Kidney (tissue), 13 donors: ENCODE measurements at regions not wholly inside any gene's neighbourhood (a gene's known extent, or its start where the extent isn't known, plus 50 kb on each side); places are given as distances from the start of the nearest gene placed in this dataset.

ENCODE experiments used
- DNase-seq, 5 donors: peaks; one replicate each; pipeline ENCODE4 v3.0.0-alpha.2; 2013 to 2020
- FAIRE-seq: peaks from 2 replicates; lab custom pipeline; 2012; peaks lifted over from hg19 to GRCh38; lab: Jason Lieb, UNC
- H3K27ac ChIP-seq, 2 donors: one replicate each; pipeline ENCODE4 v1.7.0; 2013; ENCODE audit warnings: low read depth in 2 of 2, low read length in 2 of 2, inconsistent platforms in 1 of 2
- H3K27me3 ChIP-seq: one replicate; pipeline ENCODE4 v1.7.1; 2013; ENCODE audit warnings: low read length, inconsistent platforms; ENCODE audit not compliant: control insufficient read depth, insufficient read depth
- H3K36me3 ChIP-seq, 3 donors: one replicate each; pipeline versions ENCODE4 v1.7.0 to v1.7.1; 2013; ENCODE audit warnings: low read length in 3 of 3, control low read depth in 1 of 3, inconsistent platforms in 1 of 3; ENCODE audit not compliant: insufficient read depth in 3 of 3, control insufficient read depth in 2 of 3
- H3K4me1 ChIP-seq, 3 donors: one replicate each; pipeline versions ENCODE4 v1.7.0 to v1.7.1; 2013; ENCODE audit warnings: low read length in 3 of 3, inconsistent platforms in 1 of 3, low read depth in 1 of 3; ENCODE audit not compliant: control insufficient read depth in 2 of 3, insufficient read depth in 2 of 3
- H3K4me3 ChIP-seq, 3 donors: one replicate each; pipeline versions ENCODE4 v1.7.0 to v1.8.1; 2013; ENCODE audit warnings: low read length in 3 of 3, control low read depth in 1 of 3, inconsistent platforms in 1 of 3
- H3K9ac ChIP-seq, 3 donors: one replicate each; pipeline versions ENCODE4 v1.7.0 to v1.7.1; 2013; ENCODE audit warnings: low read length in 3 of 3, control low read depth in 1 of 3, inconsistent platforms in 1 of 3
- H3K9me3 ChIP-seq, 3 donors: one replicate each; pipeline versions ENCODE4 v1.7.0 to v1.7.1; 2013; ENCODE audit warnings: low read length in 3 of 3, control low read depth in 1 of 3, inconsistent platforms in 1 of 3; ENCODE audit not compliant: control insufficient read depth in 2 of 3, insufficient read depth in 1 of 3
- CTCF ChIP-seq: IDR thresholded peaks from 3 replicates; pipeline ENCODE4 v1.5.1; 2012; ENCODE audit warnings: mild to moderate bottlenecking, moderate library complexity, borderline replicate concordance; ENCODE audit not compliant: insufficient read depth; ENCODE audit errors: extremely low read depth
- intact Hi-C: fragments of 100-400 bp; cut with DNase I; formaldehyde crosslinking; loops from one replicate; pipeline ENCODE4 v1.11.1; 2022
- donor health status: control.
- donor health status: control.
- donor health status: control.
- donor health status: control.
- donor health status: control.
- donor health status: DM: yes; HTN: yes; CAD: no.
- donor health status: Normal renal cell carcinoma (clear cell type).

GRCh38 chr5:98102936-98103335 lies 670.5 kb upstream of the RGMB start:
- DNase-seq, result no peak
- no peaks in the 10 kb centered on the region for H3K36me3 ChIP-seq
- H3K4me1 ChIP-seq, result no peaks in the 10 kb centered on the region
- no peak overlapping the region for H3K27ac ChIP-seq
- FAIRE-seq, result no peak
- H3K9ac ChIP-seq, result no peak overlapping the region
- H3K4me3 ChIP-seq, result no peak overlapping the region
- no peaks in the 10 kb centered on the region for H3K27me3 ChIP-seq
- no peaks in the 10 kb centered on the region for H3K9me3 ChIP-seq
- no peak for TF ChIP-seq CTCF
- intact Hi-C loops, result no loop called here

GRCh38 chr5:98103807-98104206 lies 669.7 kb upstream of the RGMB start:
- FAIRE-seq (no peak), DNase-seq (no peak)
- Histone ChIP-seq H3K4me1 (no peaks in the 10 kb centered on the region), H3K27ac (no peak overlapping the region), H3K9ac (no peak overlapping the region), H3K27me3 (no peaks in the 10 kb centered on the region), H3K36me3 (no peaks in the 10 kb centered on the region), H3K4me3 (no peak overlapping the region), H3K9me3 (no peaks in the 10 kb centered on the region)
- intact Hi-C loops, result no loop called here
- no peak for TF ChIP-seq CTCF

- FAIRE-seq (no peak), DNase-seq (no peak)
- no peak for TF ChIP-seq CTCF
- H3K27me3 ChIP-seq, result no peaks in the 10 kb centered on the region
- intact Hi-C loops, result no loop called here
- no peak overlapping the region for H3K4me3 ChIP-seq
- H3K9ac ChIP-seq, result no peak overlapping the region
- H3K27ac ChIP-seq, result no peak overlapping the region
- H3K36me3 ChIP-seq, result no peaks in the 10 kb centered on the region
- no peaks in the 10 kb centered on the region for H3K9me3 ChIP-seq
- H3K4me1 ChIP-seq, result no peaks in the 10 kb centered on the region
These were observed 668.8 kb upstream of the RGMB start for GRCh38 chr5:98104454-98105188.

- intact Hi-C loops, result no loop called here
- TF ChIP-seq CTCF, result no peak
- Histone ChIP-seq H3K4me1 (no peaks in the 10 kb centered on the region), H3K27ac (no peak overlapping the region), H3K27me3 (no peaks in the 10 kb centered on the region), H3K36me3 (no peaks in the 10 kb centered on the region), H3K9me3 (no peaks in the 10 kb centered on the region), H3K9ac (no peak overlapping the region), H3K4me3 (no peak overlapping the region)
- DNase-seq (no peak), FAIRE-seq (no peak)
These were observed 667.8 kb upstream of the RGMB start for GRCh38 chr5:98105681-98106080.
